SK-N-SH treated with all-trans-retinoic acid at 6 μM for 48 hours (cell line): ENCODE measurements at regions not wholly inside any gene's neighbourhood (a gene's known extent, or its start where the extent isn't known, plus 50 kb on each side); places are given as distances from the start of the nearest gene placed in this dataset.
"Not testable (repeated sequence)": the region's sequence is repeated elsewhere in the genome, so short reads cannot be mapped to it uniquely, and the experiment has no call there.

Source experiments
- ARNTL ChIP-seq: fragments of 450-650 bp; formaldehyde crosslinking; IDR thresholded peaks from 2 replicates; pipeline ENCODE4 v1.5.0; 2020; ENCODE audit warnings: low read depth, mild to moderate bottlenecking, moderate library complexity, borderline replicate concordance
- CREB5 ChIP-seq: fragments of 250-450 bp; sonication (Bioruptor Pico); IDR thresholded peaks from 2 replicates; pipeline ENCODE4 v1.5.1; 2020; ENCODE audit warnings: low read depth, mild to moderate bottlenecking, moderate library complexity
- CSDC2 ChIP-seq: fragments of 250-450 bp; sonication (Bioruptor Pico); IDR thresholded peaks from 2 replicates; pipeline ENCODE4 v1.5.0; 2020; ENCODE audit warnings: mild to moderate bottlenecking, moderate library complexity
- ISL1 ChIP-seq: fragments of 250-450 bp; sonication (Bioruptor Pico); IDR thresholded peaks from 2 replicates; pipeline ENCODE4 v2.1.2; 2022; ENCODE audit warnings: mild to moderate bottlenecking, moderate library complexity
- SNAI2 ChIP-seq: fragments of 250-450 bp; sonication (Bioruptor Pico); IDR thresholded peaks from 2 replicates; pipeline ENCODE4 v1.5.0; 2020; ENCODE audit warnings: mild to moderate bottlenecking, moderate library complexity
- ZC3H10 ChIP-seq: fragments of 250-450 bp; sonication (Bioruptor Pico); IDR thresholded peaks from 2 replicates; pipeline ENCODE4 v1.5.1; 2021; ENCODE audit warnings: mild to moderate bottlenecking, moderate library complexity
- ZFP3 ChIP-seq: fragments of 250-450 bp; sonication (Bioruptor Pico); IDR thresholded peaks from 2 replicates; pipeline ENCODE4 v1.5.0; 2020; ENCODE audit warnings: mild to moderate bottlenecking, moderate library complexity
- ZFP30 ChIP-seq: fragments of 450-650 bp; formaldehyde crosslinking; IDR thresholded peaks from 2 replicates; pipeline ENCODE4 v1.5.0; 2022; ENCODE audit warnings: mild to moderate bottlenecking, moderate library complexity
- ZNF565 ChIP-seq: fragments of 450-650 bp; formaldehyde crosslinking; conservative IDR thresholded peaks from 2 replicates; pipeline ENCODE4 v1.5.0; 2020; ENCODE audit warnings: low read depth, mild to moderate bottlenecking, moderate library complexity
- ZNF8 ChIP-seq: fragments of 450-650 bp; formaldehyde crosslinking; IDR thresholded peaks from 2 replicates; pipeline ENCODE4 v1.5.0; 2020; ENCODE audit warnings: mild to moderate bottlenecking, moderate library complexity
- TF ChIP-seq, protein P1 (sequence below): fragments of 250-450 bp; sonication (Bioruptor Pico); IDR thresholded peaks from 2 replicates; pipeline ENCODE4 v1.5.1; 2021; ENCODE audit warnings: mild to moderate bottlenecking, moderate library complexity
- TF ChIP-seq, protein P2 (sequence below): fragments of 250-450 bp; sonication (Bioruptor Pico); IDR thresholded peaks from 2 replicates; pipeline ENCODE4 v1.8.0; 2020; ENCODE audit warnings: mild to moderate bottlenecking, moderate library complexity, borderline replicate concordance

GRCh38 chr16:18181028-18181427 is 155.5 kb downstream of the NPIPA8 start:
- TF ChIP-seq SNAI2, CREB5, ISL1, CSDC2, ZFP30, ZC3H10, ARNTL, ZNF565, ZNF8, ZFP3 (CRISPR knock-in tag): not testable (repeated sequence)
- TF ChIP-seq, protein P1, sequence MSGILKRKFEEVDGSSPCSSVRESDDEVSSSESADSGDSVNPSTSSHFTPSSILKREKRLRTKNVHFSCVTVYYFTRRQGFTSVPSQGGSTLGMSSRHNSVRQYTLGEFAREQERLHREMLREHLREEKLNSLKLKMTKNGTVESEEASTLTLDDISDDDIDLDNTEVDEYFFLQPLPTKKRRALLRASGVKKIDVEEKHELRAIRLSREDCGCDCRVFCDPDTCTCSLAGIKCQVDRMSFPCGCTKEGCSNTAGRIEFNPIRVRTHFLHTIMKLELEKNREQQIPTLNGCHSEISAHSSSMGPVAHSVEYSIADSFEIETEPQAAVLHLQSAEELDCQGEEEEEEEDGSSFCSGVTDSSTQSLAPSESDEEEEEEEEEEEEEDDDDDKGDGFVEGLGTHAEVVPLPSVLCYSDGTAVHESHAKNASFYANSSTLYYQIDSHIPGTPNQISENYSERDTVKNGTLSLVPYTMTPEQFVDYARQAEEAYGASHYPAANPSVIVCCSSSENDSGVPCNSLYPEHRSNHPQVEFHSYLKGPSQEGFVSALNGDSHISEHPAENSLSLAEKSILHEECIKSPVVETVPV (CRISPR knock-in tag) = not testable (repeated sequence)
- TF ChIP-seq, protein P2, sequence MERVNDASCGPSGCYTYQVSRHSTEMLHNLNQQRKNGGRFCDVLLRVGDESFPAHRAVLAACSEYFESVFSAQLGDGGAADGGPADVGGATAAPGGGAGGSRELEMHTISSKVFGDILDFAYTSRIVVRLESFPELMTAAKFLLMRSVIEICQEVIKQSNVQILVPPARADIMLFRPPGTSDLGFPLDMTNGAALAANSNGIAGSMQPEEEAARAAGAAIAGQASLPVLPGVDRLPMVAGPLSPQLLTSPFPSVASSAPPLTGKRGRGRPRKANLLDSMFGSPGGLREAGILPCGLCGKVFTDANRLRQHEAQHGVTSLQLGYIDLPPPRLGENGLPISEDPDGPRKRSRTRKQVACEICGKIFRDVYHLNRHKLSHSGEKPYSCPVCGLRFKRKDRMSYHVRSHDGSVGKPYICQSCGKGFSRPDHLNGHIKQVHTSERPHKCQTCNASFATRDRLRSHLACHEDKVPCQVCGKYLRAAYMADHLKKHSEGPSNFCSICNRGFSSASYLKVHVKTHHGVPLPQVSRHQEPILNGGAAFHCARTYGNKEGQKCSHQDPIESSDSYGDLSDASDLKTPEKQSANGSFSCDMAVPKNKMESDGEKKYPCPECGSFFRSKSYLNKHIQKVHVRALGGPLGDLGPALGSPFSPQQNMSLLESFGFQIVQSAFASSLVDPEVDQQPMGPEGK (CRISPR knock-in tag) = not testable (repeated sequence)
